MM.1S (cell line): ENCODE measurements at regions not wholly inside any gene's neighbourhood (a gene's known extent, or its start where the extent isn't known, plus 50 kb on each side); places are given as distances from the start of the nearest gene placed in this dataset.

Source experiments
- CTCF ChIP-seq: fragments of 300-600 bp; sonication (generic); IDR thresholded peaks from 2 replicates; pipeline ENCODE4 v1.5.1; 2016; ENCODE audit warnings: antibody characterized with exemption, low read length, mixed read lengths
- EZH2 ChIP-seq: fragments of 300-600 bp; sonication (generic); optimal IDR thresholded peaks from 2 replicates; pipeline ENCODE3; 2017; ENCODE audit warnings: low read depth, mild to moderate bottlenecking, antibody characterized with exemption, low read length, mixed read lengths
- EZH2phosphoT487 ChIP-seq: fragments of 300-600 bp; sonication (generic); IDR thresholded peaks from 2 replicates; pipeline ENCODE4 v1.6.1; 2018; ENCODE audit warnings: antibody characterized with exemption, low read length

DNA sequence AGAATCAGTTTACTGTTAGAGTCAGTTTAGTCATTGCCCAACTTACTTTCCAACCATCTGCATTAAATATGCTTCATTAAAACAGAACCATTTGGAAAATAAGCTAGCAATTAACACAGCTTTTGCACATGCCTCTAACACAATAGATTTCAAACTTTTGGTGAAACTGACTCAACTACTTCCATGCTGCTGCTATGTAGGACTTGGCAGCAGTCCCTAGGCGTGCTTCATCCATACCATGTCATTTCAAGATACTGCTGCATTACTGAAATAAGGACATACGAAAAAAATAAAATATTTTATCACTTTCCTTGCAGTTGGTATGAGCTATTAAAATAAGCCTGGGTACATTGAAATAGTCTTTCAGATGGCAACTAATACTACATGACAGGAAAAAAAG, 65.5 kb upstream of the SOX6 start:
- TF ChIP-seq EZH2 (no peak), CTCF (no peak), EZH2phosphoT487 (no peak)
